HL-60 (cell line): ENCODE measurements at regions not wholly inside any gene's neighbourhood (a gene's known extent, or its start where the extent isn't known, plus 50 kb on each side); places are given as distances from the start of the nearest gene placed in this dataset.

Source experiments
- DNase-seq, 2 experiments: peaks; one replicate each; pipeline ENCODE4 v3.0.0-alpha.2; 2010 to 2020; ENCODE audit warnings: low read depth in 1 of 2, low spot score in 1 of 2
- H3K27ac ChIP-seq: fragments of 250-450 bp; sonication (Bioruptor Pico); replicated peaks from 2 replicates; pipeline ENCODE4 v1.5.1; 2020; ENCODE audit warnings: mild to moderate bottlenecking, moderate library complexity
- H3K27me3 ChIP-seq: fragments of 250-450 bp; sonication (Bioruptor Pico); 2 replicates; pipeline ENCODE4 v1.5.1; 2021; ENCODE audit warnings: mild to moderate bottlenecking, moderate library complexity; ENCODE audit not compliant: insufficient read depth, poor library complexity, severe bottlenecking
- H3K4me3 ChIP-seq: replicated peaks from 2 replicates; pipeline ENCODE4 v1.5.1; 2011; ENCODE audit warnings: mild to moderate bottlenecking, control low read depth, low read length; ENCODE audit not compliant: insufficient read depth
- GABPA ChIP-seq: IDR thresholded peaks from 2 replicates; pipeline ENCODE4 v1.6.1; 2012; ENCODE audit warnings: low read depth
- POLR2AphosphoS5 ChIP-seq: IDR thresholded peaks from 2 replicates; pipeline ENCODE4 v1.6.1; 2012; ENCODE audit warnings: low read depth
- SPI1 ChIP-seq: IDR thresholded peaks from 2 replicates; pipeline ENCODE4 v1.6.1; 2012; ENCODE audit warnings: low read depth, mild to moderate bottlenecking, borderline replicate concordance
- TF ChIP-seq, protein P1 (sequence below): IDR thresholded peaks from 2 replicates; pipeline ENCODE4 v1.6.1; 2012; ENCODE audit warnings: low read depth; ENCODE audit not compliant: insufficient replicate concordance
- TF ChIP-seq, protein P2 (sequence below): IDR thresholded peaks from one replicate; pipeline ENCODE4 v1.5.1; 2011; ENCODE audit warnings: low read length, control low read depth, inconsistent platforms; ENCODE audit not compliant: insufficient read depth

DNA sequence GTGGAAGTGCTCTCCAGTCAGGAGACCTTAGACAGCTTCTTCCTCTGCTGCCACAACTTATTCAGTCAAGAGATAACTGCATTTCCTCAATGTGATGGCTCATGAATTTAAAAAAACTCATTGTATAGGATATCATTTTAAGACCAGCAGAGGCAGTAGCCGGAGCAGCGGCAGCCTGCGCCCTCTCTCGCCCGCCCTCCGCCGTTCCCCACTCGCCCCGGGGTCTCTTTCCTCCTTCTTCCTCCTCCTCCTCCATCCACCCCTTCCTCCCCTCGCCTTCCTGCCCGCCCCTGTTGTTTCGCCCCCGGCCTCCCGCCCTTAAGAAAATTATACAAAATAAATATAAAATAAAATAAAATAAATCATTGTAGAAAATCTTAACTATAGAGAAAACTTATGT is 687.6 kb downstream of the FLRT2 start:
- Histone ChIP-seq H3K27ac (no peak overlapping the region), H3K4me3 (no peak overlapping the region), H3K27me3 (no peaks in the 10 kb centered on the region)
- DNase-seq = no peak
- no peak for TF ChIP-seq SPI1
- TF ChIP-seq, protein P1, sequence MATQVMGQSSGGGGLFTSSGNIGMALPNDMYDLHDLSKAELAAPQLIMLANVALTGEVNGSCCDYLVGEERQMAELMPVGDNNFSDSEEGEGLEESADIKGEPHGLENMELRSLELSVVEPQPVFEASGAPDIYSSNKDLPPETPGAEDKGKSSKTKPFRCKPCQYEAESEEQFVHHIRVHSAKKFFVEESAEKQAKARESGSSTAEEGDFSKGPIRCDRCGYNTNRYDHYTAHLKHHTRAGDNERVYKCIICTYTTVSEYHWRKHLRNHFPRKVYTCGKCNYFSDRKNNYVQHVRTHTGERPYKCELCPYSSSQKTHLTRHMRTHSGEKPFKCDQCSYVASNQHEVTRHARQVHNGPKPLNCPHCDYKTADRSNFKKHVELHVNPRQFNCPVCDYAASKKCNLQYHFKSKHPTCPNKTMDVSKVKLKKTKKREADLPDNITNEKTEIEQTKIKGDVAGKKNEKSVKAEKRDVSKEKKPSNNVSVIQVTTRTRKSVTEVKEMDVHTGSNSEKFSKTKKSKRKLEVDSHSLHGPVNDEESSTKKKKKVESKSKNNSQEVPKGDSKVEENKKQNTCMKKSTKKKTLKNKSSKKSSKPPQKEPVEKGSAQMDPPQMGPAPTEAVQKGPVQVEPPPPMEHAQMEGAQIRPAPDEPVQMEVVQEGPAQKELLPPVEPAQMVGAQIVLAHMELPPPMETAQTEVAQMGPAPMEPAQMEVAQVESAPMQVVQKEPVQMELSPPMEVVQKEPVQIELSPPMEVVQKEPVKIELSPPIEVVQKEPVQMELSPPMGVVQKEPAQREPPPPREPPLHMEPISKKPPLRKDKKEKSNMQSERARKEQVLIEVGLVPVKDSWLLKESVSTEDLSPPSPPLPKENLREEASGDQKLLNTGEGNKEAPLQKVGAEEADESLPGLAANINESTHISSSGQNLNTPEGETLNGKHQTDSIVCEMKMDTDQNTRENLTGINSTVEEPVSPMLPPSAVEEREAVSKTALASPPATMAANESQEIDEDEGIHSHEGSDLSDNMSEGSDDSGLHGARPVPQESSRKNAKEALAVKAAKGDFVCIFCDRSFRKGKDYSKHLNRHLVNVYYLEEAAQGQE = no peak
- TF ChIP-seq GABPA = no peak
- TF ChIP-seq, protein P2, sequence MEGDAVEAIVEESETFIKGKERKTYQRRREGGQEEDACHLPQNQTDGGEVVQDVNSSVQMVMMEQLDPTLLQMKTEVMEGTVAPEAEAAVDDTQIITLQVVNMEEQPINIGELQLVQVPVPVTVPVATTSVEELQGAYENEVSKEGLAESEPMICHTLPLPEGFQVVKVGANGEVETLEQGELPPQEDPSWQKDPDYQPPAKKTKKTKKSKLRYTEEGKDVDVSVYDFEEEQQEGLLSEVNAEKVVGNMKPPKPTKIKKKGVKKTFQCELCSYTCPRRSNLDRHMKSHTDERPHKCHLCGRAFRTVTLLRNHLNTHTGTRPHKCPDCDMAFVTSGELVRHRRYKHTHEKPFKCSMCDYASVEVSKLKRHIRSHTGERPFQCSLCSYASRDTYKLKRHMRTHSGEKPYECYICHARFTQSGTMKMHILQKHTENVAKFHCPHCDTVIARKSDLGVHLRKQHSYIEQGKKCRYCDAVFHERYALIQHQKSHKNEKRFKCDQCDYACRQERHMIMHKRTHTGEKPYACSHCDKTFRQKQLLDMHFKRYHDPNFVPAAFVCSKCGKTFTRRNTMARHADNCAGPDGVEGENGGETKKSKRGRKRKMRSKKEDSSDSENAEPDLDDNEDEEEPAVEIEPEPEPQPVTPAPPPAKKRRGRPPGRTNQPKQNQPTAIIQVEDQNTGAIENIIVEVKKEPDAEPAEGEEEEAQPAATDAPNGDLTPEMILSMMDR = no peak
- no peak for TF ChIP-seq POLR2AphosphoS5

DNA sequence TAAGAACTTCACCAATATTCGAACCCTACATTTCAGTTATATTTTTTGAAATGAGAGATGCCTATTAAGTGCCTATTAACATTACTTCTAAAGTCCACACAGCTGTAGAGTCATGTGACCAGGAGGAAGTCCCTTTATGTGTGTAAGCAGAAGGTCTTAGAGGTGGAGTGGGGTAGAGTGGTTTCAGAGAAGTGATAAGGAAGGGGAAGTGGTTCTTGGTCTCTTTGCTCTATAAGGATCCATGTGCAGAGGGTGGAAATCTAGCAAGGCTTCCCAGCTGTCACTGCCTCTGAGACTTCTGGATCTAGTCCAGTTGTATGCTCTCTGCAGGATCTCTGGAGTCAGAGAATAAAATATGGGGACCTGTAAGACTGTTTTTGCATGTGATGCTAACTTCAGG is 673.9 kb downstream of the FLRT2 start:
- DNase-seq = peak; percentile 1 to 46

DNA sequence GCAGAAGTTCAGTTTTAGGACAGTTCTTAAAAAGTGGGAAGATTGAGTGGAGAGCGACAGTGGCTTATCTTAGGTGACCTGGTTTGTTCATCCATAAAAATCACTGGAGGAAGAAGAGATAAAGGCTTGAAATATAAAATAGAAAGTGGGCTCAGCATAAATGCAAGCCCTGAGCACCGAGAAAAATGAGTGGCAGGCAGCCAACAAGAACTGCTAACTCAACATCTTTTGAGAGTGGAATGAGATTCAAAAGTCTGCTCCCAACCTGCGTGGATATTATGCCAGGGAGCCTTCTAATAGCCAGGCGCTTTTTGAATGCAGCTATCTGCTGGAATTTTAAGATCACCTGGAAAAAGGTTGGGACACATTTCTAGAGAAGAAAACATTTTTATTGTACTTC is 666.5 kb downstream of the FLRT2 start:
- TF ChIP-seq, protein P2 = no peak
- TF ChIP-seq GABPA (no peak), POLR2AphosphoS5 (no peak), SPI1 (no peak)
- TF ChIP-seq, protein P1 = no peak
- no peak for DNase-seq
- no peak overlapping the region for H3K27ac ChIP-seq
- H3K27me3 ChIP-seq = no peaks in the 10 kb centered on the region
- H3K4me3 ChIP-seq = no peak overlapping the region

More for the DNA sequence above, 673.9 kb downstream of the FLRT2 start:
- no peak overlapping the region for H3K4me3 ChIP-seq
- TF ChIP-seq GABPA (no peak), POLR2AphosphoS5 (no peak), SPI1 (peak; percentile 91)
- TF ChIP-seq, protein P1 = no peak
- TF ChIP-seq, protein P2 = no peak
- H3K27me3 ChIP-seq = no peaks in the 10 kb centered on the region
- no peak overlapping the region for H3K27ac ChIP-seq
